Psoas muscle (tissue), 7 donors: ENCODE measurements at regions not wholly inside any gene's neighbourhood (a gene's known extent, or its start where the extent isn't known, plus 50 kb on each side); places are given as distances from the start of the nearest gene placed in this dataset.

Experiments
- ATAC-seq, 4 donors: fragments of 200-7000 bp; cut with Tn5 transposase; one replicate each; pipeline ENCODE4 v1.9.1; 2020; ENCODE audit warnings: moderate library complexity in 3 of 4, mild to moderate bottlenecking in 2 of 4
- DNase-seq, 2 donors: peaks; one replicate each; pipeline ENCODE4 v3.0.0-alpha.2; 2020
- H3K27ac ChIP-seq: fragments of 200-600 bp; one replicate; pipeline ENCODE4 v1.8.0; 2022
- H3K27me3 ChIP-seq, 3 donors: fragments of 200-600 bp in 1 of 3; one replicate each; pipeline versions ENCODE4 v1.6.1 to v1.8.0; 2013 to 2022; ENCODE audit warnings: low read length in 2 of 3, mild to moderate bottlenecking in 2 of 3, moderate library complexity in 1 of 3; ENCODE audit not compliant: insufficient read depth in 3 of 3
- H3K36me3 ChIP-seq, 2 donors: fragments of 200-600 bp in 1 of 2; one replicate each; pipeline versions ENCODE4 v1.6.1 to v1.8.0; 2013 to 2022; ENCODE audit warnings: low read depth in 1 of 2, mild to moderate bottlenecking in 1 of 2, moderate library complexity in 1 of 2; ENCODE audit not compliant: insufficient read depth in 1 of 2
- H3K4me1 ChIP-seq: fragments of 200-600 bp; one replicate; pipeline ENCODE4 v1.8.0; 2022
- H3K4me3 ChIP-seq: fragments of 200-600 bp; one replicate; pipeline ENCODE4 v1.8.0; 2022; ENCODE audit warnings: mild to moderate bottlenecking
- H3K9me3 ChIP-seq: fragments of 200-600 bp; one replicate; pipeline ENCODE4 v1.8.0; 2022
- WGBS, 3 donors: extraction: QIAGEN DNeasy Blood & Tissue Kit; methylation state at CpG; one replicate each; pipeline versions ENCODE4 v1.1.6 to v1.1.7; 2013; 5-methylcytosine and 5-hydroxymethylcytosine counted together
- intact Hi-C, 2 donors: fragments of 100-400 bp; cut with DNase I; formaldehyde crosslinking; loops; one replicate each; pipeline versions ENCODE4 v1.11.0 to v1.14.2; 2022
- TF ChIP-seq, protein P1 (sequence below): fragments of 200-600 bp; IDR thresholded peaks from one replicate; pipeline ENCODE4 v1.8.0; 2022; ENCODE audit warnings: antibody characterized with exemption
- donor health status: healthy with polysubstance abuse.
- donor health status: DM: no; HTN: no; CAD: no; lungs with moderate emphysema.
- donor health status: Bipolar disorder and iron deficiency.
- donor health status: healthy.
- donor health status: DM: yes; HTN: yes; CAD: no.
- donor health status: DM: no; HTN: no; CAD: no.
- donor health status: DM: yes; HTN: yes; CAD: no.

DNA sequence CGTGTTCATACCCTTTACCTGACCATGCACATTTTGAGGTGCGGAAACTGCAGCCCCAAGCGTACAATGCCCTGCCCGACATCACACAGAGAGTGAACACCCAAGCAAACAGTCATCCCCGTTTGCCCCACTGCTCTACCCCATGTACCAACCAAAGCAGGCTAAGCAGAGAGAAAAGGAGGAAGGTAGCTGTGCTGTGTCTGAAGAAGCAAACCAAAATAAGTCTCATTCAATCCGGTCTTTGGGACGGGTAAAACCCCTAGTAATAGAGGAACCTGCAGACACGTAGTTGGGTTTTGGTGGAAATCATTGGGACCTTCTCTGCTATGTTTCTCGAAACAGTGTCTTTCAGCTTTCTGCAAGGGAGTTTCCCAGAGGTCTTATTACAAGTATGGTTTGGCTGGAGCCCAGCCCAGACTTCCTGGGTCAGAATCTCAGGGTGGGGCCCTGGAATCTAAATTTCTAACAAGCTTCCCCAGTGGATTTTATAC is 164.6 kb upstream of the HES1 start:
- ATAC-seq = no peak
- Histone ChIP-seq H3K36me3 (no peaks in the 10 kb centered on the region), H3K27ac (no peak overlapping the region), H3K4me1 (peaks cover 3% of the 10 kb centered on the region), H3K4me3 (no peak overlapping the region), H3K9me3 (no peaks in the 10 kb centered on the region), H3K27me3 (no peaks in the 10 kb centered on the region)
- intact Hi-C loops = no loop called here
- TF ChIP-seq, protein P1, sequence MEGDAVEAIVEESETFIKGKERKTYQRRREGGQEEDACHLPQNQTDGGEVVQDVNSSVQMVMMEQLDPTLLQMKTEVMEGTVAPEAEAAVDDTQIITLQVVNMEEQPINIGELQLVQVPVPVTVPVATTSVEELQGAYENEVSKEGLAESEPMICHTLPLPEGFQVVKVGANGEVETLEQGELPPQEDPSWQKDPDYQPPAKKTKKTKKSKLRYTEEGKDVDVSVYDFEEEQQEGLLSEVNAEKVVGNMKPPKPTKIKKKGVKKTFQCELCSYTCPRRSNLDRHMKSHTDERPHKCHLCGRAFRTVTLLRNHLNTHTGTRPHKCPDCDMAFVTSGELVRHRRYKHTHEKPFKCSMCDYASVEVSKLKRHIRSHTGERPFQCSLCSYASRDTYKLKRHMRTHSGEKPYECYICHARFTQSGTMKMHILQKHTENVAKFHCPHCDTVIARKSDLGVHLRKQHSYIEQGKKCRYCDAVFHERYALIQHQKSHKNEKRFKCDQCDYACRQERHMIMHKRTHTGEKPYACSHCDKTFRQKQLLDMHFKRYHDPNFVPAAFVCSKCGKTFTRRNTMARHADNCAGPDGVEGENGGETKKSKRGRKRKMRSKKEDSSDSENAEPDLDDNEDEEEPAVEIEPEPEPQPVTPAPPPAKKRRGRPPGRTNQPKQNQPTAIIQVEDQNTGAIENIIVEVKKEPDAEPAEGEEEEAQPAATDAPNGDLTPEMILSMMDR = no peak
- DNase-seq = no peak
- WGBS, 3 donors = 87 to 91% (median 88%) methylated on average over 9 of the region's 9 CpGs

DNA sequence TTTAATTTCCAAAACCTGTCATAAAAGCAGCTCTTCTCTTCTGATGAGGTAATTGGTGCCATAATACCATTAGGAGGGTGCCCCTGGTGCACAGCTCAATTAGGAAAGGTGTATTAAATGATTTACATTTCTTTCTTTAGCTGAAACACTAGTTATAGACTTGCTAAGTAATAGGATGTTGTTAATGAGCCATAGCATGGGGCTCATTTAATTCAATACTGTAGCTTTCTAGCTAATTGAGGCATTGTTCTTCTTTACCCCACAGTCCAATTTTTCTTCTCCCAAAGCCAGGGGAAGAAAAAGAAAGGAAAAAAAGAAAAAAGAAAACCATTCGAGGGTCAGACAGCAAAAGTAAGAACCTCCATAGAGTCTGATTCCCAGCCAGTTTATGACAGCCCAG is 164.0 kb upstream of the HES1 start:
- Histone ChIP-seq H3K27ac (no peak overlapping the region), H3K36me3 (no peaks in the 10 kb centered on the region), H3K9me3 (no peaks in the 10 kb centered on the region), H3K27me3 (no peaks in the 10 kb centered on the region), H3K4me3 (no peak overlapping the region), H3K4me1 (peaks cover 3% of the 10 kb centered on the region)
- no peak for DNase-seq
- no peak for ATAC-seq
- intact Hi-C loops = no loop called here
- 96 to 98% (median 97%) methylated on average over 1 of the region's 1 CpG for WGBS, 3 donors
- TF ChIP-seq, protein P1 = no peak

DNA sequence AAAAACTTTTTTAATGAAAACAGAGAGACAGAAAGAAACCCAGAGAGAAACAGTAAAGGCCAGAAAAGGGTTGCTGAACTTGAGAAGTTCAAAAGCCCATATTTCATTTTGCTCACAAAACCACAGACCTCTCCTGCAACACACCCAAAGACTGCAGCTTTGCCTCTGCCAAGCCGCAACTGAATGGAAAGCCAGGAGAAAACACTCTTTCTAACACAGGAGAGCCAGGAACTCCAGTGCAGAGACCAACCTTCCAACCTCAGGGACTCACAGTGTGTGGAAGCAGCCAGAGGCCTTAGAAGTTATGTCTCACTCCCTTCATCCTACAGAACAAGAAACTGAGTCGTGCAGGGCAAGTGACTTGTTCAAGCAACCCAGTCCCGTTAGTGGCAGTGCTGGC is 163.1 kb upstream of the HES1 start:
- intact Hi-C loops = no loop called here
- DNase-seq (no peak), ATAC-seq (no peak)
- TF ChIP-seq, protein P1 = no peak
- no peak overlapping the region for H3K27ac ChIP-seq
- no peaks in the 10 kb centered on the region for H3K27me3 ChIP-seq
- no peak overlapping the region for H3K4me3 ChIP-seq
- H3K36me3 ChIP-seq = no peaks in the 10 kb centered on the region
- peaks cover 3% of the 10 kb centered on the region for H3K4me1 ChIP-seq
- WGBS, 3 donors = 93 to 98% (median 96%) methylated on average over 3 of the region's 3 CpGs
- no peaks in the 10 kb centered on the region for H3K9me3 ChIP-seq

- Histone ChIP-seq H3K27me3 (no peaks in the 10 kb centered on the region), H3K9me3 (no peaks in the 10 kb centered on the region), H3K4me3 (no peak overlapping the region), H3K27ac (no peak overlapping the region), H3K4me1 (peaks cover 3% of the 10 kb centered on the region), H3K36me3 (no peaks in the 10 kb centered on the region)
- 56 to 73% (median 69%) methylated on average over 8 of the region's 8 CpGs for WGBS, 3 donors
- ATAC-seq = peak in 3 of 4 donors; percentile 23 to 38 (median 34)
- TF ChIP-seq, protein P1 = no peak
- intact Hi-C loops = no loop called here
- DNase-seq = no peak
Measured at GRCh38 chr3:193974191-193974652, 161.7 kb upstream of the HES1 start.
